ENCODE measurements at regions not wholly inside any gene's neighbourhood (a gene's known extent, or its start where the extent isn't known, plus 50 kb on each side); places are given as distances from the start of the nearest gene placed in this dataset.

GRCh38 chr15:68483165-68483564 is 51.2 kb upstream of the ITGA11 start:
- no peak for TF ChIP-seq SP1 (IDR thresholded peaks at IDR 0.05)
- no peak for TF ChIP-seq HDGF (IDR thresholded peaks at IDR 0.05; ENCODE audit: borderline replicate concordance)
- TF ChIP-seq BHLHE40 (IDR thresholded peaks at IDR 0.05; ENCODE audit: borderline replicate concordance): no peak
- TF ChIP-seq PKNOX1 (IDR thresholded peaks at IDR 0.05): no peak
- no peak for TF ChIP-seq ARNT (IDR thresholded peaks at IDR 0.05)
- no peak for TF ChIP-seq ZNF384 (IDR thresholded peaks at IDR 0.05)
- no peak for TF ChIP-seq ELF4 (IDR thresholded peaks at IDR 0.05)
- no peak for TF ChIP-seq FOXM1 (IDR thresholded peaks at IDR 0.05; ENCODE audit: borderline replicate concordance)
- TF ChIP-seq NFRKB (IDR thresholded peaks at IDR 0.05): no peak
- no peak for TF ChIP-seq FOXK2 (IDR thresholded peaks at IDR 0.05)
- no peak for TF ChIP-seq TARDBP (IDR thresholded peaks at IDR 0.05)
- no peak for TF ChIP-seq SUZ12 (IDR thresholded peaks at IDR 0.05)
- no peak for TF ChIP-seq FOXA1 (IDR thresholded peaks at IDR 0.05)
